BLaER1 treated with 17β-estradiol and CSF1 and Interleukin-3, amounts not matched to agents 10 nM and 100 nM (cell line): ENCODE measurements at regions not wholly inside any gene's neighbourhood (a gene's known extent, or its start where the extent isn't known, plus 50 kb on each side); places are given as distances from the start of the nearest gene placed in this dataset.

Experiments used
- H3K27ac ChIP-seq, 11 experiments: shearing (Covaris generic); formaldehyde crosslinking; 2 replicates each; pipeline ENCODE4 v1.8.1; 2022
- H3K27me3 ChIP-seq, 11 experiments: shearing (Covaris generic); formaldehyde crosslinking; 2 replicates each; pipeline ENCODE4 v1.8.1; 2022
- H3K36me3 ChIP-seq, 11 experiments: shearing (Covaris generic); formaldehyde crosslinking; 2 replicates each; pipeline ENCODE4 v1.8.1; 2022
- H3K4me1 ChIP-seq, 10 experiments: shearing (Covaris generic); formaldehyde crosslinking; 2 replicates each; pipeline ENCODE4 v1.8.1; 2022
- H3K4me2 ChIP-seq, 11 experiments: shearing (Covaris generic); formaldehyde crosslinking; 2 replicates each; pipeline ENCODE4 v1.8.1; 2022
- H3K4me3 ChIP-seq, 10 experiments: shearing (Covaris generic); formaldehyde crosslinking; 2 replicates each; pipeline ENCODE4 v1.8.1; 2022
- H3K9ac ChIP-seq, 11 experiments: shearing (Covaris generic); formaldehyde crosslinking; 2 replicates each; pipeline ENCODE4 v1.8.1; 2022
- H3K9me3 ChIP-seq, 11 experiments: shearing (Covaris generic); formaldehyde crosslinking; replicated peaks in 1 of 11; 2 replicates each; pipeline ENCODE4 v1.8.1; 2022
- H4K20me1 ChIP-seq, 11 experiments: shearing (Covaris generic); formaldehyde crosslinking; 2 replicates each; pipeline ENCODE4 v1.8.1; 2022
- Cebpa-rat ChIP-seq, 11 experiments: shearing (Covaris generic); IDR thresholded peaks; 2 replicates each; pipeline ENCODE4 v1.8.1; 2022

- Histone ChIP-seq H3K4me2 (no peak overlapping the region), H3K9me3 (peaks cover 7 to 24% (median 15%) of the 10 kb centered on the region in 11 experiments; a peak in 15 of 22 replicates), H3K27me3 (no peaks in the 10 kb centered on the region), H3K9ac (no peak overlapping the region), H3K4me1 (peaks cover 0 to 7% (median under 1%) of the 10 kb centered on the region in 10 experiments; a peak in 4 of 20 replicates), H3K4me3 (no peak overlapping the region), H3K27ac (no peak overlapping the region), H3K36me3 (peaks cover 0 to 17% (median 4%) of the 10 kb centered on the region in 11 experiments; a peak in 3 of 22 replicates), H4K20me1 (no peaks in the 10 kb centered on the region)
- no peak for TF ChIP-seq Cebpa-rat (IDR thresholded peaks at IDR 0.05)
Measured at GRCh38 chr3:18070944-18071343, 328.5 kb upstream of the TBC1D5 start.

- Histone ChIP-seq H3K9me3 (peaks cover 7 to 24% (median 16%) of the 10 kb centered on the region in 11 experiments; a peak in 14 of 22 replicates), H4K20me1 (no peaks in the 10 kb centered on the region), H3K27me3 (no peaks in the 10 kb centered on the region), H3K4me3 (no peak overlapping the region), H3K27ac (no peak overlapping the region), H3K36me3 (peaks cover 0 to 21% (median 4%) of the 10 kb centered on the region in 11 experiments; a peak in 5 of 22 replicates), H3K4me1 (peaks cover 0 to 7% (median 0%) of the 10 kb centered on the region in 10 experiments; a peak in 4 of 20 replicates), H3K4me2 (peak overlapping the region in 4 of 11 experiments; percentile 2 to 21 (median 5); a peak in 1 of 22 replicates), H3K9ac (no peak overlapping the region)
- TF ChIP-seq Cebpa-rat (IDR thresholded peaks at IDR 0.05), result no peak
Measured at GRCh38 chr3:18070231-18070630, 327.8 kb upstream of the TBC1D5 start.

GRCh38 chr3:18069568-18069967, 327.1 kb upstream of the TBC1D5 start:
- Histone ChIP-seq H3K36me3 (peaks cover 0 to 25% (median 5%) of the 10 kb centered on the region in 11 experiments; a peak in 7 of 22 replicates), H3K27ac (no peak overlapping the region), H3K4me2 (no peak overlapping the region), H3K9ac (no peak overlapping the region), H3K4me1 (peaks cover 0 to 7% (median 0%) of the 10 kb centered on the region in 10 experiments; a peak in 4 of 20 replicates), H3K9me3 (peaks cover 10 to 28% (median 20%) of the 10 kb centered on the region in 11 experiments; a peak in 20 of 22 replicates), H3K27me3 (no peaks in the 10 kb centered on the region), H4K20me1 (no peaks in the 10 kb centered on the region), H3K4me3 (no peak overlapping the region)
- no peak for TF ChIP-seq Cebpa-rat (IDR thresholded peaks at IDR 0.05)

- no peak for TF ChIP-seq Cebpa-rat (IDR thresholded peaks at IDR 0.05)
- Histone ChIP-seq H3K27ac (no peak overlapping the region), H3K9ac (no peak overlapping the region), H3K9me3 (peaks cover 27 to 53% (median 41%) of the 10 kb centered on the region in 11 experiments), H3K4me3 (no peak overlapping the region), H3K36me3 (peaks cover 0 to 36% (median 16%) of the 10 kb centered on the region in 11 experiments; a peak in 8 of 22 replicates), H4K20me1 (no peaks in the 10 kb centered on the region), H3K4me2 (no peak overlapping the region), H3K27me3 (no peaks in the 10 kb centered on the region), H3K4me1 (peaks cover 0 to 7% (median 0%) of the 10 kb centered on the region in 10 experiments; a peak in 4 of 20 replicates)
Measured at GRCh38 chr3:18066899-18067582, 324.6 kb upstream of the TBC1D5 start.

- Histone ChIP-seq H3K9ac (no peak overlapping the region), H3K4me1 (no peaks in the 10 kb centered on the region), H3K4me3 (no peak overlapping the region), H3K36me3 (peaks cover 0 to 36% (median 16%) of the 10 kb centered on the region in 11 experiments; a peak in 8 of 22 replicates), H3K9me3 (peaks cover 27 to 57% (median 45%) of the 10 kb centered on the region in 11 experiments), H3K4me2 (no peak overlapping the region), H3K27me3 (no peaks in the 10 kb centered on the region), H4K20me1 (no peaks in the 10 kb centered on the region), H3K27ac (no peak overlapping the region)
- TF ChIP-seq Cebpa-rat (IDR thresholded peaks at IDR 0.05), result no peak
Measured at GRCh38 chr3:18064586-18064985, 322.2 kb upstream of the TBC1D5 start.

GRCh38 chr3:18062657-18063025, 320.2 kb upstream of the TBC1D5 start:
- no peaks in the 10 kb centered on the region for H3K27me3 ChIP-seq
- H3K9me3 ChIP-seq, result peaks cover 17 to 51% (median 38%) of the 10 kb centered on the region in 11 experiments
- H3K4me1 ChIP-seq, result no peaks in the 10 kb centered on the region
- no peak overlapping the region for H3K4me3 ChIP-seq
- H3K9ac ChIP-seq, result no peak overlapping the region
- no peak overlapping the region for H3K27ac ChIP-seq
- no peaks in the 10 kb centered on the region for H4K20me1 ChIP-seq
- H3K36me3 ChIP-seq, result peaks cover 0 to 25% (median 15%) of the 10 kb centered on the region in 11 experiments; a peak in 9 of 22 replicates
- peak overlapping the region in 1 of 11 experiments; percentile 1; a peak in 1 of 22 replicates for H3K4me2 ChIP-seq
- no peak for TF ChIP-seq Cebpa-rat (IDR thresholded peaks at IDR 0.05)

GRCh38 chr3:18061737-18062656, 319.6 kb upstream of the TBC1D5 start:
- peaks cover 0 to 24% (median 14%) of the 10 kb centered on the region in 11 experiments; a peak in 9 of 22 replicates for H3K36me3 ChIP-seq
- H4K20me1 ChIP-seq, result no peaks in the 10 kb centered on the region
- peak overlapping the region in 1 of 11 experiments; percentile 1; a peak in 1 of 22 replicates for H3K4me2 ChIP-seq
- H3K4me1 ChIP-seq, result no peaks in the 10 kb centered on the region
- H3K27me3 ChIP-seq, result no peaks in the 10 kb centered on the region
- H3K9ac ChIP-seq, result no peak overlapping the region
- no peak overlapping the region for H3K4me3 ChIP-seq
- no peak for TF ChIP-seq Cebpa-rat (IDR thresholded peaks at IDR 0.05)
- H3K27ac ChIP-seq, result no peak overlapping the region
- H3K9me3 ChIP-seq, result peaks cover 22 to 54% (median 41%) of the 10 kb centered on the region in 11 experiments

- Histone ChIP-seq H4K20me1 (no peaks in the 10 kb centered on the region), H3K4me3 (no peak overlapping the region), H3K9me3 (peaks cover 38 to 65% (median 58%) of the 10 kb centered on the region in 11 experiments), H3K4me1 (no peaks in the 10 kb centered on the region), H3K4me2 (no peak overlapping the region), H3K9ac (no peak overlapping the region), H3K27me3 (no peaks in the 10 kb centered on the region), H3K27ac (no peak overlapping the region), H3K36me3 (peaks cover 0 to 21% (median 5%) of the 10 kb centered on the region in 11 experiments; a peak in 8 of 22 replicates)
- no peak for TF ChIP-seq Cebpa-rat (IDR thresholded peaks at IDR 0.05)
Measured at GRCh38 chr3:18058666-18059065, 316.2 kb upstream of the TBC1D5 start.
